ENCODE measurements at regions not wholly inside any gene's neighbourhood (a gene's known extent, or its start where the extent isn't known, plus 50 kb on each side); places are given as distances from the start of the nearest gene placed in this dataset.

DNA sequence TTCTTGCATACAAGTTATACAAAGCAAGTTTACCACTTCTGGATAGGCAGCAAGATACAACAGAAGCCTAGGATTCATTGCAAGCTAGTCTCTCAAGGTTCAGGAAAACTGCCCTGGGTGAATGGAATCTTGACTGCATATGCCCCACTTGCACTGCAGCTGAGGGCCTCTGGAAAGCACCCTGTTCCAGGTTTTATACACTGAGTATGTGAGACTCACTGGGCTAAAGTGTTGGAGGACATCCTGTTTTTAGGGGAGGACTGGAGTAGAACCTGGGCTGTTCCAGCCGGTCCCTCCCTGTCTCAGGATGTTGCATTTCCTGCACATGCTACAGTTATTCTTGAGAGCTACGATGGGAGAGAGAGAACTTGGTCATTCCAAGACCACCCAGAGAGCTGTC lies 168.5 kb upstream of the NUDT6 start:
- TF ChIP-seq CTCF (IDR thresholded peaks at IDR 0.05), result no peak
- TF ChIP-seq POLR2A (IDR thresholded peaks at IDR 0.05), result no peak
- TF ChIP-seq POLR2AphosphoS5 (IDR thresholded peaks at IDR 0.05), result no peak
